ENCODE measurements at regions not wholly inside any gene's neighbourhood (a gene's known extent, or its start where the extent isn't known, plus 50 kb on each side); places are given as distances from the start of the nearest gene placed in this dataset.
"Not testable (repeated sequence)": the region's sequence is repeated elsewhere in the genome, so short reads cannot be mapped to it uniquely, and the experiment has no call there.

GRCh38 chr7:155384751-155385150 lies 73.2 kb upstream of the EN2 start:
- peaks cover 16% of the 10 kb centered on the region for H3K4me1 ChIP-seq (ENCODE audit: control insufficient read depth, insufficient read depth, low read length, poor library complexity, severe bottlenecking)
- no peak overlapping the region for H3K27ac ChIP-seq (ENCODE audit: insufficient read depth, low read length, poor library complexity, severe bottlenecking)
- H3K4me3 ChIP-seq (ENCODE audit: insufficient read depth, low read depth, low read length, poor library complexity, severe bottlenecking) = no peak overlapping the region
- DNase-seq = no peak
- peaks cover 36% of the 10 kb centered on the region for H3K27me3 ChIP-seq (replicated peaks; ENCODE audit: control insufficient read depth, insufficient read depth, low read length, poor library complexity, severe bottlenecking)
- H3K36me3 ChIP-seq (ENCODE audit: control insufficient read depth, insufficient read depth, low read length) = no peaks in the 10 kb centered on the region
- no peaks in the 10 kb centered on the region for H3K9me3 ChIP-seq (ENCODE audit: control insufficient read depth, low read length)

- not testable (repeated sequence) for H3K36me3 ChIP-seq (ENCODE audit: control insufficient read depth, insufficient read depth, low read length); H3K27ac ChIP-seq (ENCODE audit: insufficient read depth, low read length, poor library complexity, severe bottlenecking); H3K9me3 ChIP-seq (ENCODE audit: control insufficient read depth, low read length); DNase-seq; H3K4me3 ChIP-seq (ENCODE audit: insufficient read depth, low read depth, low read length, poor library complexity, severe bottlenecking)
- Histone ChIP-seq H3K4me1 (ENCODE audit: control insufficient read depth, insufficient read depth, low read length, poor library complexity, severe bottlenecking) (peaks cover 16% of the 10 kb centered on the region), H3K27me3 (replicated peaks; ENCODE audit: control insufficient read depth, insufficient read depth, low read length, poor library complexity, severe bottlenecking) (peaks cover 32% of the 10 kb centered on the region)
Observed at GRCh38 chr7:155385182-155385581, 72.7 kb upstream of the EN2 start.

- Histone ChIP-seq H3K9me3 (ENCODE audit: control insufficient read depth, low read length) (no peaks in the 10 kb centered on the region), H3K27me3 (replicated peaks; ENCODE audit: control insufficient read depth, insufficient read depth, low read length, poor library complexity, severe bottlenecking) (peaks cover 18% of the 10 kb centered on the region)
Observed at GRCh38 chr7:155386608-155387007, 71.3 kb upstream of the EN2 start.

GRCh38 chr7:155387066-155387620 lies 70.8 kb upstream of the EN2 start:
- no peaks in the 10 kb centered on the region for H3K36me3 ChIP-seq (ENCODE audit: control insufficient read depth, insufficient read depth, low read length)
- H3K9me3 ChIP-seq (ENCODE audit: control insufficient read depth, low read length) = no peaks in the 10 kb centered on the region
- no peak overlapping the region for H3K27ac ChIP-seq (ENCODE audit: insufficient read depth, low read length, poor library complexity, severe bottlenecking)
- H3K4me1 ChIP-seq (ENCODE audit: control insufficient read depth, insufficient read depth, low read length, poor library complexity, severe bottlenecking) = peaks cover under 1% of the 10 kb centered on the region
- peaks cover 12% of the 10 kb centered on the region for H3K27me3 ChIP-seq (replicated peaks; ENCODE audit: control insufficient read depth, insufficient read depth, low read length, poor library complexity, severe bottlenecking)
- DNase-seq = no peak
- H3K4me3 ChIP-seq (ENCODE audit: insufficient read depth, low read depth, low read length, poor library complexity, severe bottlenecking) = no peak overlapping the region

More at GRCh38 chr7:155386608-155387007, 71.3 kb upstream of the EN2 start:
- Histone ChIP-seq H3K27ac (ENCODE audit: insufficient read depth, low read length, poor library complexity, severe bottlenecking) (no peak overlapping the region), H3K36me3 (ENCODE audit: control insufficient read depth, insufficient read depth, low read length) (no peaks in the 10 kb centered on the region), H3K4me1 (ENCODE audit: control insufficient read depth, insufficient read depth, low read length, poor library complexity, severe bottlenecking) (peaks cover 5% of the 10 kb centered on the region), H3K4me3 (ENCODE audit: insufficient read depth, low read depth, low read length, poor library complexity, severe bottlenecking) (no peak overlapping the region)
- no peak for DNase-seq

- Histone ChIP-seq H3K27me3 (replicated peaks; ENCODE audit: control insufficient read depth, insufficient read depth, low read length, poor library complexity, severe bottlenecking) (peaks cover 4% of the 10 kb centered on the region), H3K4me3 (ENCODE audit: insufficient read depth, low read depth, low read length, poor library complexity, severe bottlenecking) (no peak overlapping the region), H3K4me1 (ENCODE audit: control insufficient read depth, insufficient read depth, low read length, poor library complexity, severe bottlenecking) (no peaks in the 10 kb centered on the region), H3K9me3 (ENCODE audit: control insufficient read depth, low read length) (no peaks in the 10 kb centered on the region), H3K36me3 (ENCODE audit: control insufficient read depth, insufficient read depth, low read length) (no peaks in the 10 kb centered on the region), H3K27ac (ENCODE audit: insufficient read depth, low read length, poor library complexity, severe bottlenecking) (no peak overlapping the region)
- DNase-seq = no peak
Observed at GRCh38 chr7:155388561-155388960, 69.4 kb upstream of the EN2 start.

- Histone ChIP-seq H3K9me3 (ENCODE audit: control insufficient read depth, low read length) (no peaks in the 10 kb centered on the region), H3K4me3 (ENCODE audit: insufficient read depth, low read depth, low read length, poor library complexity, severe bottlenecking) (no peak overlapping the region), H3K27ac (ENCODE audit: insufficient read depth, low read length, poor library complexity, severe bottlenecking) (no peak overlapping the region), H3K36me3 (ENCODE audit: control insufficient read depth, insufficient read depth, low read length) (no peaks in the 10 kb centered on the region), H3K27me3 (replicated peaks; ENCODE audit: control insufficient read depth, insufficient read depth, low read length, poor library complexity, severe bottlenecking) (no peaks in the 10 kb centered on the region), H3K4me1 (ENCODE audit: control insufficient read depth, insufficient read depth, low read length, poor library complexity, severe bottlenecking) (no peaks in the 10 kb centered on the region)
- no peak for DNase-seq
Observed at GRCh38 chr7:155391414-155391813, 66.5 kb upstream of the EN2 start.

- Histone ChIP-seq H3K27me3 (replicated peaks; ENCODE audit: control insufficient read depth, insufficient read depth, low read length, poor library complexity, severe bottlenecking) (no peaks in the 10 kb centered on the region), H3K27ac (ENCODE audit: insufficient read depth, low read length, poor library complexity, severe bottlenecking) (no peak overlapping the region), H3K36me3 (ENCODE audit: control insufficient read depth, insufficient read depth, low read length) (no peaks in the 10 kb centered on the region), H3K9me3 (ENCODE audit: control insufficient read depth, low read length) (no peaks in the 10 kb centered on the region), H3K4me3 (ENCODE audit: insufficient read depth, low read depth, low read length, poor library complexity, severe bottlenecking) (no peak overlapping the region), H3K4me1 (ENCODE audit: control insufficient read depth, insufficient read depth, low read length, poor library complexity, severe bottlenecking) (no peaks in the 10 kb centered on the region)
- no peak for DNase-seq
Observed at GRCh38 chr7:155392726-155393570, 65.0 kb upstream of the EN2 start.

GRCh38 chr7:155394413-155394812 lies 63.5 kb upstream of the EN2 start:
- Histone ChIP-seq H3K4me3 (ENCODE audit: insufficient read depth, low read depth, low read length, poor library complexity, severe bottlenecking) (no peak overlapping the region), H3K4me1 (ENCODE audit: control insufficient read depth, insufficient read depth, low read length, poor library complexity, severe bottlenecking) (no peaks in the 10 kb centered on the region), H3K27me3 (replicated peaks; ENCODE audit: control insufficient read depth, insufficient read depth, low read length, poor library complexity, severe bottlenecking) (no peaks in the 10 kb centered on the region), H3K36me3 (ENCODE audit: control insufficient read depth, insufficient read depth, low read length) (no peaks in the 10 kb centered on the region), H3K9me3 (ENCODE audit: control insufficient read depth, low read length) (no peaks in the 10 kb centered on the region), H3K27ac (ENCODE audit: insufficient read depth, low read length, poor library complexity, severe bottlenecking) (no peak overlapping the region)
- DNase-seq = no peak

GRCh38 chr7:155395176-155395797 lies 62.6 kb upstream of the EN2 start:
- H3K27ac ChIP-seq (ENCODE audit: insufficient read depth, low read length, poor library complexity, severe bottlenecking) = no peak overlapping the region
- no peaks in the 10 kb centered on the region for H3K36me3 ChIP-seq (ENCODE audit: control insufficient read depth, insufficient read depth, low read length)
- no peaks in the 10 kb centered on the region for H3K27me3 ChIP-seq (replicated peaks; ENCODE audit: control insufficient read depth, insufficient read depth, low read length, poor library complexity, severe bottlenecking)
- no peak for DNase-seq
- no peaks in the 10 kb centered on the region for H3K9me3 ChIP-seq (ENCODE audit: control insufficient read depth, low read length)
- no peak overlapping the region for H3K4me3 ChIP-seq (ENCODE audit: insufficient read depth, low read depth, low read length, poor library complexity, severe bottlenecking)
- H3K4me1 ChIP-seq (ENCODE audit: control insufficient read depth, insufficient read depth, low read length, poor library complexity, severe bottlenecking) = no peaks in the 10 kb centered on the region

- Histone ChIP-seq H3K9me3 (ENCODE audit: control insufficient read depth, low read length) (no peaks in the 10 kb centered on the region), H3K27ac (ENCODE audit: insufficient read depth, low read length, poor library complexity, severe bottlenecking) (no peak overlapping the region), H3K4me1 (ENCODE audit: control insufficient read depth, insufficient read depth, low read length, poor library complexity, severe bottlenecking) (no peaks in the 10 kb centered on the region), H3K27me3 (replicated peaks; ENCODE audit: control insufficient read depth, insufficient read depth, low read length, poor library complexity, severe bottlenecking) (no peaks in the 10 kb centered on the region), H3K36me3 (ENCODE audit: control insufficient read depth, insufficient read depth, low read length) (no peaks in the 10 kb centered on the region), H3K4me3 (ENCODE audit: insufficient read depth, low read depth, low read length, poor library complexity, severe bottlenecking) (no peak overlapping the region)
- DNase-seq = no peak
Observed at GRCh38 chr7:155396661-155397060, 61.3 kb upstream of the EN2 start.

Measured in effector memory CD4-positive, alpha-beta T cell (primary cell).